ENCODE measurements at regions not wholly inside any gene's neighbourhood (a gene's known extent, or its start where the extent isn't known, plus 50 kb on each side); places are given as distances from the start of the nearest gene placed in this dataset.

DNA sequence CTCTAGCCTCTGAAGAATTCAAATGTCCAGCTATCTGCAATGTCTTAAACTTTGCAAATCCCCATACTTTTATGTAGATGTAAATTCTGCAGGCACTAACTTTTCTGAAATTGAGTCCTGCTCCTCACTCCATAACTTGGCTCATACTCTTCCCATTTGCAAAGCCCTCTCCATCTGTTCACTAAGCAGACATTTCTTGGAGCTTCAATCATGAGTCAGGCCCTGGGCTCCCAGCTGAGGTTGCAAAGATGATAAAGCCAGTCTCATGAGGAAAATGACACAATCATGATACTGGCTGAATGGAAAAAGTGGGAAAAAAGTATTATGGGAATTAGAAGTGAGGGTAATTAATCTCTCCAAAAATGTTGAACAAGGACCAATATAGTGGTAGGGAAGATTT, 507.6 kb downstream of the NR2F2 start:
- TF ChIP-seq, protein P1, sequence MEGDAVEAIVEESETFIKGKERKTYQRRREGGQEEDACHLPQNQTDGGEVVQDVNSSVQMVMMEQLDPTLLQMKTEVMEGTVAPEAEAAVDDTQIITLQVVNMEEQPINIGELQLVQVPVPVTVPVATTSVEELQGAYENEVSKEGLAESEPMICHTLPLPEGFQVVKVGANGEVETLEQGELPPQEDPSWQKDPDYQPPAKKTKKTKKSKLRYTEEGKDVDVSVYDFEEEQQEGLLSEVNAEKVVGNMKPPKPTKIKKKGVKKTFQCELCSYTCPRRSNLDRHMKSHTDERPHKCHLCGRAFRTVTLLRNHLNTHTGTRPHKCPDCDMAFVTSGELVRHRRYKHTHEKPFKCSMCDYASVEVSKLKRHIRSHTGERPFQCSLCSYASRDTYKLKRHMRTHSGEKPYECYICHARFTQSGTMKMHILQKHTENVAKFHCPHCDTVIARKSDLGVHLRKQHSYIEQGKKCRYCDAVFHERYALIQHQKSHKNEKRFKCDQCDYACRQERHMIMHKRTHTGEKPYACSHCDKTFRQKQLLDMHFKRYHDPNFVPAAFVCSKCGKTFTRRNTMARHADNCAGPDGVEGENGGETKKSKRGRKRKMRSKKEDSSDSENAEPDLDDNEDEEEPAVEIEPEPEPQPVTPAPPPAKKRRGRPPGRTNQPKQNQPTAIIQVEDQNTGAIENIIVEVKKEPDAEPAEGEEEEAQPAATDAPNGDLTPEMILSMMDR (conservative IDR thresholded peaks at IDR 0.05; ENCODE audit: low read depth, low read length): no peak
- TF ChIP-seq MAZ (IDR thresholded peaks at IDR 0.05; ENCODE audit: borderline replicate concordance, low read depth, low read length) (no peak), RFX5 (IDR thresholded peaks at IDR 0.05; ENCODE audit: low read depth, low read length) (no peak), POLR2A (IDR thresholded peaks at IDR 0.05; ENCODE audit: low read depth, low read length) (no peak), MAFK (IDR thresholded peaks at IDR 0.05; ENCODE audit: low read depth, low read length) (no peak), CEBPB (IDR thresholded peaks at IDR 0.05; ENCODE audit: low read depth, low read length) (no peak), RAD21 (IDR thresholded peaks at IDR 0.05; ENCODE audit: low read length) (no peak), MXI1 (IDR thresholded peaks at IDR 0.05; ENCODE audit: borderline replicate concordance, low read depth, low read length) (no peak), FOS (IDR thresholded peaks at IDR 0.05; ENCODE audit: low read depth, low read length) (no peak), CHD1 (IDR thresholded peaks at IDR 0.05; ENCODE audit: low read depth, low read length) (no peak)
- TF ChIP-seq, protein P2, sequence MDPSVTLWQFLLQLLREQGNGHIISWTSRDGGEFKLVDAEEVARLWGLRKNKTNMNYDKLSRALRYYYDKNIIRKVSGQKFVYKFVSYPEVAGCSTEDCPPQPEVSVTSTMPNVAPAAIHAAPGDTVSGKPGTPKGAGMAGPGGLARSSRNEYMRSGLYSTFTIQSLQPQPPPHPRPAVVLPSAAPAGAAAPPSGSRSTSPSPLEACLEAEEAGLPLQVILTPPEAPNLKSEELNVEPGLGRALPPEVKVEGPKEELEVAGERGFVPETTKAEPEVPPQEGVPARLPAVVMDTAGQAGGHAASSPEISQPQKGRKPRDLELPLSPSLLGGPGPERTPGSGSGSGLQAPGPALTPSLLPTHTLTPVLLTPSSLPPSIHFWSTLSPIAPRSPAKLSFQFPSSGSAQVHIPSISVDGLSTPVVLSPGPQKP (IDR thresholded peaks at IDR 0.05; ENCODE audit: borderline replicate concordance, low read depth, low read length): no peak
- TF ChIP-seq, protein P3, sequence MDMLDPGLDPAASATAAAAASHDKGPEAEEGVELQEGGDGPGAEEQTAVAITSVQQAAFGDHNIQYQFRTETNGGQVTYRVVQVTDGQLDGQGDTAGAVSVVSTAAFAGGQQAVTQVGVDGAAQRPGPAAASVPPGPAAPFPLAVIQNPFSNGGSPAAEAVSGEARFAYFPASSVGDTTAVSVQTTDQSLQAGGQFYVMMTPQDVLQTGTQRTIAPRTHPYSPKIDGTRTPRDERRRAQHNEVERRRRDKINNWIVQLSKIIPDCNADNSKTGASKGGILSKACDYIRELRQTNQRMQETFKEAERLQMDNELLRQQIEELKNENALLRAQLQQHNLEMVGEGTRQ (IDR thresholded peaks at IDR 0.05; ENCODE audit: low read depth, low read length): no peak

All from IMR-90 (cell line).